Testis (tissue), 2 donors: ENCODE measurements at regions not wholly inside any gene's neighbourhood (a gene's known extent, or its start where the extent isn't known, plus 50 kb on each side); places are given as distances from the start of the nearest gene placed in this dataset.

Experiments used
- POLR2A ChIP-seq: fragments of 450-650 bp; IDR thresholded peaks from one replicate; pipeline ENCODE4 v1.6.1; 2017; ENCODE audit warnings: antibody characterized with exemption, mild to moderate bottlenecking, moderate library complexity
- TF ChIP-seq, protein P1 (sequence below), 3 experiments: fragments of 450-650 bp in 2 of 3; fragments of 200-600 bp in 1 of 3; sonication (generic) in 1 of 3; IDR thresholded peaks; one replicate each; pipeline ENCODE4 v1.5.1; 2016 to 2019; ENCODE audit warnings: antibody characterized with exemption in 3 of 3, mild to moderate bottlenecking in 2 of 3, moderate library complexity in 1 of 3

GRCh38 chr3:61439122-61439458, 122.3 kb upstream of the PTPRG start:
- TF ChIP-seq, protein P1, sequence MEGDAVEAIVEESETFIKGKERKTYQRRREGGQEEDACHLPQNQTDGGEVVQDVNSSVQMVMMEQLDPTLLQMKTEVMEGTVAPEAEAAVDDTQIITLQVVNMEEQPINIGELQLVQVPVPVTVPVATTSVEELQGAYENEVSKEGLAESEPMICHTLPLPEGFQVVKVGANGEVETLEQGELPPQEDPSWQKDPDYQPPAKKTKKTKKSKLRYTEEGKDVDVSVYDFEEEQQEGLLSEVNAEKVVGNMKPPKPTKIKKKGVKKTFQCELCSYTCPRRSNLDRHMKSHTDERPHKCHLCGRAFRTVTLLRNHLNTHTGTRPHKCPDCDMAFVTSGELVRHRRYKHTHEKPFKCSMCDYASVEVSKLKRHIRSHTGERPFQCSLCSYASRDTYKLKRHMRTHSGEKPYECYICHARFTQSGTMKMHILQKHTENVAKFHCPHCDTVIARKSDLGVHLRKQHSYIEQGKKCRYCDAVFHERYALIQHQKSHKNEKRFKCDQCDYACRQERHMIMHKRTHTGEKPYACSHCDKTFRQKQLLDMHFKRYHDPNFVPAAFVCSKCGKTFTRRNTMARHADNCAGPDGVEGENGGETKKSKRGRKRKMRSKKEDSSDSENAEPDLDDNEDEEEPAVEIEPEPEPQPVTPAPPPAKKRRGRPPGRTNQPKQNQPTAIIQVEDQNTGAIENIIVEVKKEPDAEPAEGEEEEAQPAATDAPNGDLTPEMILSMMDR (IDR thresholded peaks at IDR 0.05): no peak
- no peak for TF ChIP-seq POLR2A
